A673 (cell line): ENCODE measurements at regions not wholly inside any gene's neighbourhood (a gene's known extent, or its start where the extent isn't known, plus 50 kb on each side); places are given as distances from the start of the nearest gene placed in this dataset.

Source experiments
- BruUV-seq: library from RNA; stranded (reverse); fragments of 400-500 nt; replicated peaks from 2 replicates; lab custom pipeline; 2021; lab: Mats Ljungman, UMichigan
- CTCF ChIA-PET: fragments of 300-600 bp; sonication (Branson Sonifier 250); formaldehyde crosslinking; loops from one replicate; lab custom pipeline; 2022; ENCODE audit warnings: antibody characterized with exemption; lab: Charles Lee
- POLR2A ChIA-PET: fragments of 300-600 bp; sonication (Branson Sonifier 250); formaldehyde crosslinking; loops from one replicate; lab custom pipeline; 2022; ENCODE audit warnings: antibody characterized with exemption; ENCODE audit not compliant: low non-redundant PET; lab: Charles Lee
- DNase-seq: peaks from one replicate; pipeline ENCODE4 v3.0.0-alpha.2; 2015; ENCODE audit warnings: low spot score
- H3K27ac ChIP-seq: fragments of 200-600 bp; sonication (generic); 2 replicates; pipeline ENCODE4 v1.5.1; 2016; ENCODE audit warnings: mixed run types, low read depth, mild to moderate bottlenecking, mixed read lengths, antibody characterized with exemption, low read length; ENCODE audit not compliant: poor library complexity, severe bottlenecking
- H3K27me3 ChIP-seq: fragments of 200-600 bp; sonication (generic); replicated peaks from 2 replicates; pipeline ENCODE4 v1.6.1; 2017; ENCODE audit warnings: mixed run types, low read depth, mild to moderate bottlenecking, mixed read lengths, antibody characterized with exemption, low read length; ENCODE audit not compliant: insufficient read depth, poor library complexity
- H3K36me3 ChIP-seq: fragments of 200-600 bp; sonication (generic); 2 replicates; pipeline ENCODE4 v1.6.1; 2016; ENCODE audit warnings: mixed run types, mild to moderate bottlenecking, mixed read lengths, antibody characterized with exemption, low read length; ENCODE audit not compliant: insufficient read depth, poor library complexity, severe bottlenecking
- H3K4me1 ChIP-seq: fragments of 200-600 bp; sonication (generic); 2 replicates; pipeline ENCODE4 v1.6.1; 2017; ENCODE audit warnings: mixed run types, mild to moderate bottlenecking, mixed read lengths, antibody characterized with exemption, low read length; ENCODE audit not compliant: insufficient read depth, poor library complexity, severe bottlenecking
- H3K4me3 ChIP-seq: fragments of 200-600 bp; sonication (generic); 2 replicates; pipeline ENCODE4 v1.5.1; 2016; ENCODE audit warnings: low read depth, mixed run types, mild to moderate bottlenecking, mixed read lengths, low read length; ENCODE audit not compliant: poor library complexity, severe bottlenecking
- H3K9me3 ChIP-seq: fragments of 200-600 bp; sonication (generic); 2 replicates; pipeline ENCODE4 v1.6.1; 2016; ENCODE audit warnings: mixed run types, low read depth, mild to moderate bottlenecking, mixed read lengths, antibody characterized with exemption, low read length; ENCODE audit not compliant: poor library complexity, severe bottlenecking
- CTCF ChIP-seq: fragments of 300-800, 200-600 bp; sonication (generic); conservative IDR thresholded peaks from 2 replicates; pipeline ENCODE4 v1.5.1; 2017; ENCODE audit warnings: low read depth, mild to moderate bottlenecking, antibody characterized with exemption, low read length, moderate library complexity, mixed read lengths
- EZH2 ChIP-seq: fragments of 200-600 bp; sonication (generic); IDR thresholded peaks from 2 replicates; pipeline ENCODE4 v1.6.1; 2017; ENCODE audit warnings: borderline replicate concordance, low read depth, mild to moderate bottlenecking, mixed read lengths, antibody characterized with exemption, low read length; ENCODE audit not compliant: poor library complexity, severe bottlenecking
- intact Hi-C: fragments of 100-400 bp; cut with micrococcal nuclease; formaldehyde crosslinking; loops from one replicate; pipeline ENCODE4 v1.10.0; 2022; ENCODE audit not compliant: unreplicated experiment

- H3K27ac ChIP-seq: no peak overlapping the region
- DNase-seq: no peak
- no TSS peak for BruUV-seq
- no peaks in the 10 kb centered on the region for H3K4me1 ChIP-seq
- TF ChIP-seq EZH2 (no peak), CTCF (no peak)
- POLR2A ChIA-PET: no interaction called here
- H3K4me3 ChIP-seq: no peak overlapping the region
- peaks cover 37% of the 10 kb centered on the region for H3K27me3 ChIP-seq
- H3K36me3 ChIP-seq: no peaks in the 10 kb centered on the region
- CTCF ChIA-PET: no interaction called here
- H3K9me3 ChIP-seq: no peaks in the 10 kb centered on the region
- intact Hi-C loops: no loop called here
Observed at GRCh38 chr7:32142649-32143048, 72.4 kb upstream of the PDE1C start.

- no peak for TF ChIP-seq CTCF
- no peak for TF ChIP-seq EZH2
- Histone ChIP-seq H3K4me3 (no peak overlapping the region), H3K9me3 (no peaks in the 10 kb centered on the region), H3K27ac (no peak overlapping the region), H3K36me3 (no peaks in the 10 kb centered on the region), H3K27me3 (peaks cover 36% of the 10 kb centered on the region), H3K4me1 (no peaks in the 10 kb centered on the region)
- intact Hi-C loops: no loop called here
- POLR2A ChIA-PET: no interaction called here
- no peak for DNase-seq
- CTCF ChIA-PET: no interaction called here
- no TSS peak for BruUV-seq
Observed at GRCh38 chr7:32140210-32140939, 70.2 kb upstream of the PDE1C start.

GRCh38 chr7:32137059-32137458 is 66.9 kb upstream of the PDE1C start:
- no peaks in the 10 kb centered on the region for H3K36me3 ChIP-seq
- H3K4me3 ChIP-seq: no peak overlapping the region
- intact Hi-C loops: no loop called here
- no peaks in the 10 kb centered on the region for H3K9me3 ChIP-seq
- no peak overlapping the region for H3K27ac ChIP-seq
- CTCF ChIA-PET: no interaction called here
- no peak for DNase-seq
- BruUV-seq: no TSS peak
- H3K27me3 ChIP-seq: peaks cover 14% of the 10 kb centered on the region
- TF ChIP-seq CTCF: no peak
- no peak for TF ChIP-seq EZH2
- POLR2A ChIA-PET: no interaction called here
- no peaks in the 10 kb centered on the region for H3K4me1 ChIP-seq
